H1 (cell line): ENCODE measurements at regions not wholly inside any gene's neighbourhood (a gene's known extent, or its start where the extent isn't known, plus 50 kb on each side); places are given as distances from the start of the nearest gene placed in this dataset.

Experiments
- CTCF ChIA-PET: fragments of 300-600 bp; sonication (Branson Sonifier 250); formaldehyde crosslinking; loops from one replicate; lab custom pipeline; 2021; ENCODE audit not compliant: partially characterized antibody; lab: Charles Lee
- POLR2A ChIA-PET: fragments of 300-600 bp; sonication (Branson Sonifier 250); formaldehyde crosslinking; loops from one replicate; lab custom pipeline; 2021; ENCODE audit warnings: inconsistent platforms; ENCODE audit not compliant: partially characterized antibody; lab: Charles Lee
- DNase-seq, 2 experiments: peaks; one replicate each; pipeline versions ENCODE4 v3.0.0 to v3.0.0-alpha.2; 2010 to 2022; ENCODE audit warnings: low spot score in 2 of 2, low read depth in 1 of 2, mixed read lengths in 1 of 2
- FAIRE-seq: peaks from 2 replicates; lab custom pipeline; 2011; peaks lifted over from hg19 to GRCh38; lab: Jason Lieb, UNC
- H2AFZ ChIP-seq: 2 replicates; pipeline ENCODE4 v1.8.1; 2012; ENCODE audit warnings: low read length, inconsistent platforms
- H2AK5ac ChIP-seq: 2 replicates; pipeline ENCODE4 v1.6.1; 2013; ENCODE audit warnings: low read depth, low read length
- H2BK120ac ChIP-seq: replicated peaks from 2 replicates; pipeline ENCODE3; 2013; ENCODE audit warnings: low read depth, low read length, inconsistent platforms
- H2BK12ac ChIP-seq: 2 replicates; pipeline ENCODE4 v1.6.1; 2013; ENCODE audit warnings: low read depth, low read length
- H2BK15ac ChIP-seq: 2 replicates; pipeline ENCODE4 v1.6.1; 2013; ENCODE audit warnings: low read length
- H2BK20ac ChIP-seq: 2 replicates; pipeline ENCODE4 v1.6.1; 2013; ENCODE audit warnings: low read length
- H2BK5ac ChIP-seq: 2 replicates; pipeline ENCODE4 v1.6.1; 2013; ENCODE audit warnings: low read depth, low read length
- H3K14ac ChIP-seq: 2 replicates; pipeline ENCODE4 v1.6.1; 2013; ENCODE audit warnings: inconsistent platforms; ENCODE audit not compliant: insufficient read length
- H3K18ac ChIP-seq: 2 replicates; pipeline ENCODE4 v1.6.1; 2013; ENCODE audit warnings: low read length; ENCODE audit errors: extremely low read depth
- H3K23ac ChIP-seq: 2 replicates; pipeline ENCODE4 v1.6.1; 2013; ENCODE audit warnings: inconsistent platforms; ENCODE audit not compliant: insufficient read length
- H3K23me2 ChIP-seq: 2 replicates; pipeline ENCODE4 v1.6.1; 2013; ENCODE audit warnings: low read depth, low read length
- H3K27ac ChIP-seq: 2 replicates; pipeline ENCODE4 v1.6.1; 2011; ENCODE audit warnings: low read depth, low read length, inconsistent platforms
- H3K27me3 ChIP-seq, 4 experiments: replicated peaks in 1 of 4; 1 replicate in 1 of 4; 2 replicates in 3 of 4; pipeline versions ENCODE4 v1.6.1 to v1.8.1; 2011 to 2013; ENCODE audit warnings: low read length in 3 of 4, mild to moderate bottlenecking in 3 of 4, inconsistent platforms in 2 of 4, mixed read lengths in 2 of 4, moderate library complexity in 1 of 4; ENCODE audit not compliant: control insufficient read depth in 3 of 4, insufficient read depth in 3 of 4; ENCODE audit errors: extremely low read depth in 1 of 4
- H3K36me3 ChIP-seq, 4 experiments: 2 replicates each; pipeline versions ENCODE4 v1.6.1 to v1.8.1; 2011 to 2013; ENCODE audit warnings: mild to moderate bottlenecking in 4 of 4, low read length in 3 of 4, moderate library complexity in 2 of 4, control low read depth in 1 of 4, inconsistent platforms in 1 of 4; ENCODE audit not compliant: insufficient read depth in 4 of 4, control insufficient read depth in 2 of 4
- H3K4ac ChIP-seq: replicated peaks from 2 replicates; pipeline ENCODE3; 2013; ENCODE audit warnings: low read length, low read depth, mixed read lengths, inconsistent platforms; ENCODE audit not compliant: insufficient read length
- H3K4me1 ChIP-seq, 4 experiments: replicated peaks in 1 of 4; 1 replicate in 1 of 4; 2 replicates in 3 of 4; pipeline versions ENCODE4 v1.6.1 to v1.8.1; 2011 to 2013; ENCODE audit warnings: low read length in 3 of 4, inconsistent platforms in 2 of 4, mixed read lengths in 1 of 4; ENCODE audit not compliant: insufficient read depth in 4 of 4, control insufficient read depth in 3 of 4
- H3K4me2 ChIP-seq, 2 experiments: 2 replicates each; pipeline versions ENCODE4 v1.6.1 to v1.8.1; 2011 to 2013; ENCODE audit warnings: low read depth in 2 of 2, low read length in 2 of 2, control low read depth in 1 of 2, inconsistent platforms in 1 of 2, mild to moderate bottlenecking in 1 of 2; ENCODE audit not compliant: insufficient read depth in 1 of 2
- H3K4me3 ChIP-seq, 4 experiments: fragments of 200-600, 300-600 bp in 1 of 4; sonication (generic), shearing (Covaris generic), sonication (Bioruptor Twin) in 1 of 4; 2 replicates each; pipeline versions ENCODE4 v1.5.1 to v1.8.1; 2011 to 2016; ENCODE audit warnings: low read length in 4 of 4, low read depth in 3 of 4, control low read depth in 2 of 4, inconsistent platforms in 2 of 4, mild to moderate bottlenecking in 2 of 4, mixed read lengths in 1 of 4, moderate library complexity in 1 of 4; ENCODE audit not compliant: insufficient read depth in 2 of 4; ENCODE audit errors: extremely low read depth in 1 of 4
- H3K56ac ChIP-seq: replicated peaks from 2 replicates; pipeline ENCODE3; 2013; ENCODE audit warnings: low read depth, mild to moderate bottlenecking, mixed read lengths, low read length, inconsistent platforms; ENCODE audit not compliant: insufficient read length
- H3K79me1 ChIP-seq: 2 replicates; pipeline ENCODE4 v1.6.1; 2013; ENCODE audit warnings: low read depth, low read length, control low read depth
- H3K79me2 ChIP-seq, 2 experiments: 2 replicates each; pipeline versions ENCODE4 v1.6.1 to v1.8.1; 2012 to 2013; ENCODE audit warnings: low read length in 2 of 2, mild to moderate bottlenecking in 2 of 2, inconsistent platforms in 1 of 2; ENCODE audit not compliant: insufficient read depth in 2 of 2, control insufficient read depth in 1 of 2
- H3K9ac ChIP-seq, 4 experiments: replicated peaks in 1 of 4; 1 replicate in 1 of 4; 2 replicates in 3 of 4; pipeline versions ENCODE4 v1.6.1 to v1.8.1; 2011 to 2013; ENCODE audit warnings: low read depth in 3 of 4, low read length in 3 of 4, control low read depth in 2 of 4, mild to moderate bottlenecking in 2 of 4, moderate library complexity in 2 of 4, inconsistent platforms in 1 of 4; ENCODE audit errors: extremely low read depth in 1 of 4
- H3K9me3 ChIP-seq, 2 experiments: 2 replicates each; pipeline versions ENCODE4 v1.6.1 to v1.8.1; 2012 to 2013; ENCODE audit warnings: mild to moderate bottlenecking in 2 of 2, moderate library complexity in 2 of 2, control low read depth in 1 of 2, inconsistent platforms in 1 of 2, low read depth in 1 of 2, low read length in 1 of 2, mixed read lengths in 1 of 2; ENCODE audit not compliant: insufficient read depth in 2 of 2
- H4K20me1 ChIP-seq, 2 experiments: replicated peaks in 1 of 2; 2 replicates each; pipeline versions ENCODE3 to v1.8.1; 2011 to 2013; ENCODE audit warnings: inconsistent platforms in 2 of 2, low read length in 2 of 2, mild to moderate bottlenecking in 1 of 2; ENCODE audit not compliant: insufficient read depth in 2 of 2, control insufficient read depth in 1 of 2
- H4K5ac ChIP-seq: 2 replicates; pipeline ENCODE4 v1.6.1; 2013; ENCODE audit warnings: low read length, low read depth, mixed read lengths, inconsistent platforms; ENCODE audit not compliant: insufficient read length
- H4K8ac ChIP-seq: 2 replicates; pipeline ENCODE4 v1.8.0; 2013; ENCODE audit warnings: mild to moderate bottlenecking, moderate library complexity, low read length, inconsistent platforms; ENCODE audit not compliant: insufficient read depth; ENCODE audit errors: extremely low read depth
- H4K91ac ChIP-seq: replicated peaks from 2 replicates; pipeline ENCODE3; 2013; ENCODE audit warnings: low read length, mixed read lengths, inconsistent platforms; ENCODE audit not compliant: insufficient read length
- CHD1 ChIP-seq: IDR thresholded peaks from 2 replicates; pipeline ENCODE4 v1.6.1; 2012; ENCODE audit warnings: low read depth, low read length, improper control_type of control experiment
- CREB1 ChIP-seq: IDR thresholded peaks from 2 replicates; pipeline ENCODE4 v1.6.1; 2012; ENCODE audit warnings: inconsistent platforms
- WGBS, 2 experiments: shearing (Covaris generic) in 1 of 2; methylation state at CpG; one replicate each; pipeline versions ENCODE4 v1.1.6 to v1.1.7; 2013 to 2015; ENCODE audit warnings: low lambda C conversion rate in 2 of 2, mixed read lengths in 2 of 2, inconsistent platforms in 1 of 2, low coverage in 1 of 2, missing lambda C conversion rate in 1 of 2; ENCODE audit not compliant: insufficient replicate concordance in 2 of 2, insufficient coverage in 1 of 2, insufficient read length in 1 of 2; ENCODE audit errors: extremely low coverage in 1 of 2, missing lambda C conversion rate in 1 of 2; 5-methylcytosine and 5-hydroxymethylcytosine counted together
- TF ChIP-seq, protein P1 (sequence below): IDR thresholded peaks from 2 replicates; pipeline ENCODE4 v1.6.1; 2011; ENCODE audit warnings: low read length, improper control_type of control experiment
- TF ChIP-seq, protein P2 (sequence below): IDR thresholded peaks from 2 replicates; pipeline ENCODE4 v1.6.1; 2012; ENCODE audit warnings: low read length, inconsistent platforms

DNA sequence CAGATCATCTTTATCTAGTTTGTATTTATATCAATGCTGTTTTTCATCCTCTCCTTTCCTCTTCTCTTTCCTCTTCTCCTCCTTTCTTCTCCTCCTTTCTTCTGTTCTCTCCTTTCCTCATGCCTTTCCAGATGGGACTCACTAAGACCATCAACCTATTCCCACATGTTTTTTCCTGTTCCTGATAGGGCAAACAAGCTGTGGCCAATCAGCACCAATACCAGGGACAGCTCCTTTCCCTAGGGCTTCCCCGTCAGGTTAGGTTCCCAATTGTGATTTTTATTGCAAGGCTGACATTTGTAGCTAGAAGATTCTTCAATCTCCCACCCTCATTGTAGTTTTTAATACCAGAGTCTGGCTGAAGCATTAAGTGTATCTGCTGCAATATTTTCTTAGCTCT, 76.3 kb upstream of the COL8A1 start:
- Histone ChIP-seq H3K23ac (no peak overlapping the region), H3K56ac (no peak overlapping the region), H2BK5ac (no peak overlapping the region), H3K14ac (no peak overlapping the region), H3K4me3 (no peak overlapping the region), H3K79me1 (no peaks in the 10 kb centered on the region), H4K91ac (no peak overlapping the region), H3K4me2 (no peak overlapping the region), H3K36me3 (no peaks in the 10 kb centered on the region), H3K4me1 (no peaks in the 10 kb centered on the region), H2AK5ac (no peak overlapping the region), H2BK120ac (no peak overlapping the region), H2BK20ac (no peak overlapping the region), H3K9me3 (no peaks in the 10 kb centered on the region), H3K18ac (no peak overlapping the region), H2AFZ (no peak overlapping the region), H4K5ac (no peak overlapping the region), H3K27ac (no peak overlapping the region), H2BK12ac (no peak overlapping the region), H3K4ac (no peak overlapping the region), H3K23me2 (no peaks in the 10 kb centered on the region), H3K9ac (no peak overlapping the region), H2BK15ac (no peak overlapping the region), H3K27me3 (peaks cover 0 to 1% (median 0%) of the 10 kb centered on the region in 4 experiments; a peak in 1 of 7 replicates), H4K20me1 (no peaks in the 10 kb centered on the region), H3K79me2 (no peaks in the 10 kb centered on the region), H4K8ac (no peak overlapping the region)
- WGBS, 2 experiments, result 55% methylated on average over 1 of the region's 1 CpG; no CpG with 5 or more reads in 1 of the 2 experiments
- FAIRE-seq, result peak; percentile 52
- ChIA-PET CTCF (interaction anchor here (1.2 to 1.4 kb wide), 2 partner anchors 11 to 125 kb away, joined by 3 to 5 read pairs; no protein-coding TSS in a partner anchor), POLR2A (no interaction called here)
- TF ChIP-seq, protein P1, sequence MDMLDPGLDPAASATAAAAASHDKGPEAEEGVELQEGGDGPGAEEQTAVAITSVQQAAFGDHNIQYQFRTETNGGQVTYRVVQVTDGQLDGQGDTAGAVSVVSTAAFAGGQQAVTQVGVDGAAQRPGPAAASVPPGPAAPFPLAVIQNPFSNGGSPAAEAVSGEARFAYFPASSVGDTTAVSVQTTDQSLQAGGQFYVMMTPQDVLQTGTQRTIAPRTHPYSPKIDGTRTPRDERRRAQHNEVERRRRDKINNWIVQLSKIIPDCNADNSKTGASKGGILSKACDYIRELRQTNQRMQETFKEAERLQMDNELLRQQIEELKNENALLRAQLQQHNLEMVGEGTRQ, result no peak
- TF ChIP-seq, protein P2, sequence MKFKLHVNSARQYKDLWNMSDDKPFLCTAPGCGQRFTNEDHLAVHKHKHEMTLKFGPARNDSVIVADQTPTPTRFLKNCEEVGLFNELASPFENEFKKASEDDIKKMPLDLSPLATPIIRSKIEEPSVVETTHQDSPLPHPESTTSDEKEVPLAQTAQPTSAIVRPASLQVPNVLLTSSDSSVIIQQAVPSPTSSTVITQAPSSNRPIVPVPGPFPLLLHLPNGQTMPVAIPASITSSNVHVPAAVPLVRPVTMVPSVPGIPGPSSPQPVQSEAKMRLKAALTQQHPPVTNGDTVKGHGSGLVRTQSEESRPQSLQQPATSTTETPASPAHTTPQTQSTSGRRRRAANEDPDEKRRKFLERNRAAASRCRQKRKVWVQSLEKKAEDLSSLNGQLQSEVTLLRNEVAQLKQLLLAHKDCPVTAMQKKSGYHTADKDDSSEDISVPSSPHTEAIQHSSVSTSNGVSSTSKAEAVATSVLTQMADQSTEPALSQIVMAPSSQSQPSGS, result no peak
- no peak for TF ChIP-seq CREB1
- no peak for TF ChIP-seq CHD1
- DNase-seq, result peak in 1 of 2 experiments; percentile 51
